ENCODE measurements at regions not wholly inside any gene's neighbourhood (a gene's known extent, or its start where the extent isn't known, plus 50 kb on each side); places are given as distances from the start of the nearest gene placed in this dataset.

DNA sequence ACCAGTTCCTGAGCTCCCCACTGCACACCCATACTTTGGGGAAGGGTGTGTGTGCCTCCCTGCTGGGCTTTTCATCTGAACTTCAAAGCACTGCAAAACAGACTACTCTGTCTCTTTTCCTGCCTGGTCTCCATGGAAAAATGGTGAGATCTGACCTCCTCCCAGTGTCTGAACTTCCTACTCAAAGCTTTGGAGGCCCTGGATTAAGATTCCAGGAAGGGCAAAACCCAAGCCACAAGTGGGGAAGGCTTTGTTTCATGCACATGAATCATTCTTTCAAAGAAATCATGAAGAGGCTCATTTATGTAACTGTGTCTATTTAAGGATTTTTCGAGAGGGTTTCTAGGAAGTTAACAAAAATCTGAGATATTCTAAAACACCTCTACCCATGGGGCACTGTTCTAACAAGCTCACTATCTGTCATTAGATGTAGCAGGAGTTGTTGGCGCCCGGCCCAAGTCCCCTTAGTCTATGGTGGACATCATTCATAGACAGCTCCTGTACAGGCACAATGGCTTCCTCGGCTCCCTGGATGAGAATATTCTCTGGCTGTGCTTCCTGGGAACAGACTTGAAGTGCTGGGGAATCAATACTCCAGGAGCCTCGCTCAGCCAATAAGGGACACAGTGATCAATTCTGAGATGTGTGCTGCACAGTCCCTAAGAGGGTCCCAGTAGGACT lies 224.0 kb downstream of the KTN1 start:
- Histone ChIP-seq H3K4me1 (ENCODE audit: control insufficient read depth, insufficient read depth, low read length) (no peaks in the 10 kb centered on the region; the same call in 1 of the 2 replicates), H2AK5ac (ENCODE audit: low read depth, low read length) (no peak overlapping the region), H3K27me3 (ENCODE audit: control insufficient read depth, insufficient read depth, low read length) (no peaks in the 10 kb centered on the region), H3K9me3 (ENCODE audit: control insufficient read depth, insufficient read depth, low read length) (0 out of 2 replicates have a peak, but pooled peaks cover 2% of the 10 kb centered on the region), H3K9me1 (ENCODE audit: insufficient read depth, low read length) (no peaks in the 10 kb centered on the region), H3K9ac (ENCODE audit: low read depth, low read length) (no peak overlapping the region), H4K8ac (ENCODE audit: low read depth in 2 of 2, low read length in 2 of 2) (no peak overlapping the region), H3K36me3 (ENCODE audit: control insufficient read depth, insufficient read depth, low read length) (no peaks in the 10 kb centered on the region), H3K4me2 (ENCODE audit: low read depth, low read length) (no peak overlapping the region), H4K20me1 (ENCODE audit: insufficient read depth, low read length) (no peaks in the 10 kb centered on the region), H3K4me3 (ENCODE audit: insufficient read depth, low read depth, low read length) (no peak overlapping the region), H2BK15ac (ENCODE audit: low read depth, low read length) (no peak overlapping the region), H4K91ac (ENCODE audit: insufficient read depth, low read depth, low read length) (no peak overlapping the region), H2AFZ (replicated peaks; ENCODE audit: low read length, poor library complexity) (no peak overlapping the region), H3K18ac (ENCODE audit: low read depth, low read length) (no peak overlapping the region), H2BK5ac (ENCODE audit: low read depth, low read length, poor library complexity, severe bottlenecking) (no peak overlapping the region), H3K79me1 (ENCODE audit: low read depth in 1 of 2, low read length in 2 of 2) (no peaks in the 10 kb centered on the region), H2AK9ac (replicated peaks; ENCODE audit: low read depth, low read length, poor library complexity) (no peak overlapping the region), H3K23ac (ENCODE audit: low read depth, low read length) (no peak overlapping the region), H2BK20ac (ENCODE audit: low read depth, low read length) (no peak overlapping the region), H4K5ac (ENCODE audit: low read depth, low read length) (no peak overlapping the region), H3K27ac (ENCODE audit: insufficient read depth, low read length) (no peak overlapping the region), H3K56ac (ENCODE audit: extremely low read depth, insufficient read depth, low read length) (no peak overlapping the region), H2BK120ac (ENCODE audit: low read depth, low read length) (no peak overlapping the region), H3K4ac (ENCODE audit: low read depth, low read length) (no peak overlapping the region), H3K14ac (replicated peaks; ENCODE audit: low read depth, low read length) (no peak overlapping the region)
- ATAC-seq (ENCODE audit: low read depth) (no peak), DNase-seq (no peak)
- BruUV-seq (replicated peaks): no TSS peak
- POLR2A ChIA-PET (ENCODE audit: unreplicated experiment): no interaction called here
- TF ChIP-seq, protein P1, sequence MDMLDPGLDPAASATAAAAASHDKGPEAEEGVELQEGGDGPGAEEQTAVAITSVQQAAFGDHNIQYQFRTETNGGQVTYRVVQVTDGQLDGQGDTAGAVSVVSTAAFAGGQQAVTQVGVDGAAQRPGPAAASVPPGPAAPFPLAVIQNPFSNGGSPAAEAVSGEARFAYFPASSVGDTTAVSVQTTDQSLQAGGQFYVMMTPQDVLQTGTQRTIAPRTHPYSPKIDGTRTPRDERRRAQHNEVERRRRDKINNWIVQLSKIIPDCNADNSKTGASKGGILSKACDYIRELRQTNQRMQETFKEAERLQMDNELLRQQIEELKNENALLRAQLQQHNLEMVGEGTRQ (IDR thresholded peaks at IDR 0.05; ENCODE audit: low read depth, low read length): no peak
- TF ChIP-seq, protein P2, sequence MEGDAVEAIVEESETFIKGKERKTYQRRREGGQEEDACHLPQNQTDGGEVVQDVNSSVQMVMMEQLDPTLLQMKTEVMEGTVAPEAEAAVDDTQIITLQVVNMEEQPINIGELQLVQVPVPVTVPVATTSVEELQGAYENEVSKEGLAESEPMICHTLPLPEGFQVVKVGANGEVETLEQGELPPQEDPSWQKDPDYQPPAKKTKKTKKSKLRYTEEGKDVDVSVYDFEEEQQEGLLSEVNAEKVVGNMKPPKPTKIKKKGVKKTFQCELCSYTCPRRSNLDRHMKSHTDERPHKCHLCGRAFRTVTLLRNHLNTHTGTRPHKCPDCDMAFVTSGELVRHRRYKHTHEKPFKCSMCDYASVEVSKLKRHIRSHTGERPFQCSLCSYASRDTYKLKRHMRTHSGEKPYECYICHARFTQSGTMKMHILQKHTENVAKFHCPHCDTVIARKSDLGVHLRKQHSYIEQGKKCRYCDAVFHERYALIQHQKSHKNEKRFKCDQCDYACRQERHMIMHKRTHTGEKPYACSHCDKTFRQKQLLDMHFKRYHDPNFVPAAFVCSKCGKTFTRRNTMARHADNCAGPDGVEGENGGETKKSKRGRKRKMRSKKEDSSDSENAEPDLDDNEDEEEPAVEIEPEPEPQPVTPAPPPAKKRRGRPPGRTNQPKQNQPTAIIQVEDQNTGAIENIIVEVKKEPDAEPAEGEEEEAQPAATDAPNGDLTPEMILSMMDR (conservative IDR thresholded peaks at IDR 0.05; ENCODE audit: low read depth, low read length): no peak
- no peak for TF ChIP-seq MAFK (IDR thresholded peaks at IDR 0.05; ENCODE audit: low read depth, low read length)
- no peak for TF ChIP-seq CEBPB (IDR thresholded peaks at IDR 0.05; ENCODE audit: low read depth, low read length)
- no peak for TF ChIP-seq RFX5 (IDR thresholded peaks at IDR 0.05; ENCODE audit: low read depth, low read length)
- no peak for TF ChIP-seq FOS (IDR thresholded peaks at IDR 0.05; ENCODE audit: low read depth, low read length)
- no peak for TF ChIP-seq RCOR1 (IDR thresholded peaks at IDR 0.05; ENCODE audit: insufficient replicate concordance, low read length)
- TF ChIP-seq BHLHE40 (IDR thresholded peaks at IDR 0.05; ENCODE audit: low read depth, low read length): no peak
- TF ChIP-seq, protein P3, sequence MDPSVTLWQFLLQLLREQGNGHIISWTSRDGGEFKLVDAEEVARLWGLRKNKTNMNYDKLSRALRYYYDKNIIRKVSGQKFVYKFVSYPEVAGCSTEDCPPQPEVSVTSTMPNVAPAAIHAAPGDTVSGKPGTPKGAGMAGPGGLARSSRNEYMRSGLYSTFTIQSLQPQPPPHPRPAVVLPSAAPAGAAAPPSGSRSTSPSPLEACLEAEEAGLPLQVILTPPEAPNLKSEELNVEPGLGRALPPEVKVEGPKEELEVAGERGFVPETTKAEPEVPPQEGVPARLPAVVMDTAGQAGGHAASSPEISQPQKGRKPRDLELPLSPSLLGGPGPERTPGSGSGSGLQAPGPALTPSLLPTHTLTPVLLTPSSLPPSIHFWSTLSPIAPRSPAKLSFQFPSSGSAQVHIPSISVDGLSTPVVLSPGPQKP (IDR thresholded peaks at IDR 0.05; ENCODE audit: borderline replicate concordance, low read depth, low read length): no peak
- TF ChIP-seq RAD21 (IDR thresholded peaks at IDR 0.05; ENCODE audit: low read length): no peak
- TF ChIP-seq MXI1 (IDR thresholded peaks at IDR 0.05; ENCODE audit: borderline replicate concordance, low read depth, low read length): no peak
- no peak for TF ChIP-seq NFE2L2 (IDR thresholded peaks at IDR 0.05; ENCODE audit: low read depth, low read length)
- TF ChIP-seq POLR2A (IDR thresholded peaks at IDR 0.05; ENCODE audit: low read depth, low read length): no peak
- no peak for TF ChIP-seq SMC3 (IDR thresholded peaks at IDR 0.05; ENCODE audit: low read depth, low read length)
- TF ChIP-seq CHD1 (IDR thresholded peaks at IDR 0.05; ENCODE audit: low read depth, low read length): no peak
- no peak for TF ChIP-seq MAZ (IDR thresholded peaks at IDR 0.05; ENCODE audit: borderline replicate concordance, low read depth, low read length)
- intact Hi-C loops (cut with micrococcal nuclease): no loop called here
- CTCF ChIA-PET: interaction anchor here (1.4 kb wide), 1 partner anchor 24 kb away, joined by 3 read pairs; no protein-coding TSS in a partner anchor
- in situ Hi-C loops (cut with MboI; ENCODE audit: low sequenced_read_pairs): no loop called here
- 85% methylated on average over 4 of the region's 5 CpGs; no CpG with 5 or more reads in 1 of the 2 experiments for WGBS, 2 experiments (ENCODE audit: extremely low coverage in 2 of 2, insufficient read length in 1 of 2)
- dilution Hi-C loops (cut with HindIII; ENCODE audit: low sequenced_read_pairs, unreplicated experiment): no loop called here
